NCI-H69 (cell line): ENCODE measurements at regions not wholly inside any gene's neighbourhood (a gene's known extent, or its start where the extent isn't known, plus 50 kb on each side); places are given as distances from the start of the nearest gene placed in this dataset.
"Not testable (repeated sequence)": the region's sequence is repeated elsewhere in the genome, so short reads cannot be mapped to it uniquely, and the experiment has no call there.

Experiments
- DNase-seq: peaks from one replicate; lab custom pipeline; 2025; lab: John Stamatoyannopoulos, UW

- DNase-seq: no peak
These were observed 648.1 kb upstream of the NOVA1 start for GRCh38 chr14:27245947-27246346.

- no peak for DNase-seq
These were observed 656.1 kb upstream of the NOVA1 start for GRCh38 chr14:27253966-27254365.

GRCh38 chr14:27256805-27257204, 659.0 kb upstream of the NOVA1 start:
- no peak for DNase-seq

GRCh38 chr14:27267876-27268275, 670.0 kb upstream of the NOVA1 start:
- no peak for DNase-seq

GRCh38 chr14:27270716-27271115, 672.9 kb upstream of the NOVA1 start:
- DNase-seq: no peak

- DNase-seq: no peak
These were observed 680.5 kb upstream of the NOVA1 start for GRCh38 chr14:27278341-27278740.

GRCh38 chr14:27305441-27305945, 707.7 kb upstream of the NOVA1 start:
- no peak for DNase-seq

GRCh38 chr14:27312730-27313129, 714.9 kb upstream of the NOVA1 start:
- DNase-seq: not testable (repeated sequence)

- no peak for DNase-seq
These were observed 716.4 kb upstream of the NOVA1 start for GRCh38 chr14:27314231-27314630.

- DNase-seq: no peak
These were observed 717.6 kb upstream of the NOVA1 start for GRCh38 chr14:27315477-27315876.

- DNase-seq: no peak
These were observed 718.1 kb upstream of the NOVA1 start for GRCh38 chr14:27315947-27316346.

- no peak for DNase-seq
These were observed 721.1 kb upstream of the NOVA1 start for GRCh38 chr14:27318774-27319420.

- no peak for DNase-seq
These were observed 722.4 kb upstream of the NOVA1 start for GRCh38 chr14:27320261-27320660.

GRCh38 chr14:27327095-27327494, 729.3 kb upstream of the NOVA1 start:
- DNase-seq: no peak

GRCh38 chr14:27338012-27338411, 740.2 kb upstream of the NOVA1 start:
- DNase-seq: no peak

GRCh38 chr14:27363036-27363435, 765.2 kb upstream of the NOVA1 start:
- not testable (repeated sequence) for DNase-seq

GRCh38 chr14:27366596-27366995, 768.8 kb upstream of the NOVA1 start:
- DNase-seq: no peak

- DNase-seq: no peak
These were observed 769.5 kb upstream of the NOVA1 start for GRCh38 chr14:27367345-27367744.

- no peak for DNase-seq
These were observed 772.2 kb upstream of the NOVA1 start for GRCh38 chr14:27370074-27370473.

GRCh38 chr14:27370775-27371174, 772.9 kb upstream of the NOVA1 start:
- DNase-seq: no peak

GRCh38 chr14:27371209-27371608, 773.4 kb upstream of the NOVA1 start:
- DNase-seq: no peak

GRCh38 chr14:27371868-27372267, 774.0 kb upstream of the NOVA1 start:
- DNase-seq: no peak

GRCh38 chr14:27372771-27373170, 774.9 kb upstream of the NOVA1 start:
- no peak for DNase-seq

- no peak for DNase-seq
These were observed 786.3 kb upstream of the NOVA1 start for GRCh38 chr14:27384124-27384523.
